ENCODE measurements at regions not wholly inside any gene's neighbourhood (a gene's known extent, or its start where the extent isn't known, plus 50 kb on each side); places are given as distances from the start of the nearest gene placed in this dataset.

DNA sequence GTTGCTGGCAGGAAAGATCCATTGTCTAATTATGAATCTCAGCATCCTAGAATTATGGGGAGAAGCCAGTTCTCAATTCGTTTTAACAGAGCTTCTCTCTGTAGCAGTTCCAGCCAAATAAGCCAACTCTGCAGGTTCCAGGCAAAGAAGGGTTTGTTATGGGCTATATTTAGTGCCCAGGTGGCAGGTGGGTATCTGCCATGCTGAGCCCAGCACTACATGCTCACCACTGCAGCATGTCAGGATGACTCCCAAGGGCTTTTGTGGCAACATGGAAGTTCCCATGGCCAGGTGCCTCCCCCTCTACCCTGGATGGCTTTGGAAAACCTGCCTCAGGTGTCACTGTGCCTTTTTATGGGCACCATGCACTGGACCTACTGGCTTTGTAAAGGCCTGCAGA lies 74.5 kb upstream of the KCNK12 start:
- no peak for TF ChIP-seq POLR2AphosphoS5 (IDR thresholded peaks at IDR 0.05; ENCODE audit: low read depth)
- TF ChIP-seq CTCF (IDR thresholded peaks at IDR 0.05; ENCODE audit: insufficient read depth, low read length) = no peak
